Transverse colon (tissue), 4 donors: ENCODE measurements at regions not wholly inside any gene's neighbourhood (a gene's known extent, or its start where the extent isn't known, plus 50 kb on each side); places are given as distances from the start of the nearest gene placed in this dataset.

Experiments
- DNase-seq: peaks from one replicate; pipeline ENCODE4 v3.0.0-alpha.2; 2019
- H3K27ac ChIP-seq, 4 donors: fragments of 200-600 bp; sonication (generic); 2 replicates each; pipeline ENCODE4 v1.5.1; 2016 to 2018; ENCODE audit warnings: inconsistent platforms in 4 of 4
- H3K27me3 ChIP-seq: fragments of 200-600 bp; sonication (generic); 2 replicates; pipeline ENCODE4 v1.5.1; 2017; ENCODE audit warnings: inconsistent platforms
- H3K36me3 ChIP-seq, 4 donors: fragments of 200-600 bp; sonication (generic); 2 replicates each; pipeline ENCODE4 v1.5.1; 2017 to 2019; ENCODE audit warnings: inconsistent platforms in 4 of 4
- H3K4me1 ChIP-seq, 4 donors: fragments of 200-600 bp; sonication (generic); 2 replicates each; pipeline ENCODE4 v1.5.1; 2017 to 2020; ENCODE audit warnings: inconsistent platforms in 4 of 4
- H3K4me3 ChIP-seq, 4 donors: fragments of 200-600 bp; sonication (generic); 1 replicate in 1 of 4; 2 replicates in 3 of 4; pipeline versions ENCODE4 v1.5.1 to v1.6.1; 2017 to 2019; ENCODE audit warnings: inconsistent platforms in 4 of 4
- H3K9me3 ChIP-seq, 2 donors: fragments of 200-600 bp; sonication (generic); 2 replicates each; pipeline ENCODE4 v1.5.1; 2017 to 2019; ENCODE audit warnings: inconsistent platforms in 2 of 2
- EP300 ChIP-seq: sonication (generic); formaldehyde crosslinking; IDR thresholded peaks from one replicate; pipeline ENCODE4 v1.6.1; 2017; ENCODE audit warnings: antibody characterized with exemption, low read depth
- POLR2A ChIP-seq: fragments of 450-650 bp; IDR thresholded peaks from one replicate; pipeline ENCODE4 v1.6.1; 2016; ENCODE audit warnings: antibody characterized with exemption, mild to moderate bottlenecking, moderate library complexity
- POLR2AphosphoS5 ChIP-seq, 3 donors: sonication (generic); formaldehyde crosslinking; IDR thresholded peaks; one replicate each; pipeline ENCODE4 v1.6.1; 2016; ENCODE audit warnings: antibody characterized with exemption in 3 of 3
- WGBS, 2 donors: methylation state at CpG; one replicate each; pipeline ENCODE4 v1.1.5; 2018; ENCODE audit warnings: low coverage in 1 of 2; 5-methylcytosine and 5-hydroxymethylcytosine counted together
- in situ Hi-C, 4 donors: fragments of 200-750 bp; cut with MboI; loops; one replicate each; pipeline versions ENCODE4 v1.15.0 to v1.15.1; 2017; ENCODE audit warnings: low sequenced_read_pairs in 3 of 4, low pct_ligation_motif_present in 1 of 4, low pct_unique_long_range_greater_than_20kb in 1 of 4
- intact Hi-C: fragments of 100-400 bp; cut with DNase I; formaldehyde crosslinking; loops from one replicate; pipeline ENCODE4 v1.15.1; 2023; ENCODE audit warnings: low total_unique reads
- TF ChIP-seq, protein P1 (sequence below), 5 experiments: fragments of 200-600 bp in 3 of 5; fragments of 450-650 bp in 2 of 5; sonication (generic) in 3 of 5; IDR thresholded peaks; 1 replicate in 2 of 5; 2 replicates in 3 of 5; pipeline ENCODE4 v1.5.1; 2016 to 2017; ENCODE audit warnings: antibody characterized with exemption in 5 of 5, inconsistent platforms in 3 of 5, mild to moderate bottlenecking in 2 of 5, moderate library complexity in 1 of 5

DNA sequence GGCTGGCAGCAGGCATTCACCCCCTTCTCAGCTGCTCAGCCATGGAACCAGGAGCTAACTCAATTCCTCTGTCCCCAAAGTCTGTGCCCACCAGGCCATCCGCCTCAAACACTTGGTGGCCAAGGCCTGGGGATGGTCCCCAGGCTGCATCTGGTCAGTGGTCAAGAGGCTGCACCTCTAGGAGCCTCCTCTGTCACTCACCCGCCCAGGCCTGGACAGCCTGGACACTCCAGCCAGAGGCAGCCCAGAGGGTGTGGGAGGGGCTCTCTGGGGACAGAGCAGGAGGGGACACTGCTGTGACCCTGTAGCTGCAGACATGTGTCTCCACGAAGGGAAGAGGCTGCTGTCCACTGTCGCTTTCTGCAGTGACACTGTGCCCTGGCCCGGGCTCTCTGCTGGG is 416.6 kb upstream of the SULF2 start:
- Histone ChIP-seq H3K4me1 (no peaks in the 10 kb centered on the region), H3K9me3 (no peaks in the 10 kb centered on the region), H3K27me3 (no peaks in the 10 kb centered on the region), H3K27ac (no peak overlapping the region), H3K4me3 (no peak overlapping the region), H3K36me3 (no peaks in the 10 kb centered on the region)
- no peak for DNase-seq
- in situ Hi-C loops: no loop called here
- WGBS, 2 donors: 78% methylated on average over 5 of the region's 5 CpGs; no CpG with 5 or more reads in 1 of the 2 donors
- intact Hi-C loops: no loop called here
- TF ChIP-seq EP300 (no peak), POLR2AphosphoS5 (IDR thresholded peaks at IDR 0.05) (no peak), POLR2A (no peak)
- TF ChIP-seq, protein P1, sequence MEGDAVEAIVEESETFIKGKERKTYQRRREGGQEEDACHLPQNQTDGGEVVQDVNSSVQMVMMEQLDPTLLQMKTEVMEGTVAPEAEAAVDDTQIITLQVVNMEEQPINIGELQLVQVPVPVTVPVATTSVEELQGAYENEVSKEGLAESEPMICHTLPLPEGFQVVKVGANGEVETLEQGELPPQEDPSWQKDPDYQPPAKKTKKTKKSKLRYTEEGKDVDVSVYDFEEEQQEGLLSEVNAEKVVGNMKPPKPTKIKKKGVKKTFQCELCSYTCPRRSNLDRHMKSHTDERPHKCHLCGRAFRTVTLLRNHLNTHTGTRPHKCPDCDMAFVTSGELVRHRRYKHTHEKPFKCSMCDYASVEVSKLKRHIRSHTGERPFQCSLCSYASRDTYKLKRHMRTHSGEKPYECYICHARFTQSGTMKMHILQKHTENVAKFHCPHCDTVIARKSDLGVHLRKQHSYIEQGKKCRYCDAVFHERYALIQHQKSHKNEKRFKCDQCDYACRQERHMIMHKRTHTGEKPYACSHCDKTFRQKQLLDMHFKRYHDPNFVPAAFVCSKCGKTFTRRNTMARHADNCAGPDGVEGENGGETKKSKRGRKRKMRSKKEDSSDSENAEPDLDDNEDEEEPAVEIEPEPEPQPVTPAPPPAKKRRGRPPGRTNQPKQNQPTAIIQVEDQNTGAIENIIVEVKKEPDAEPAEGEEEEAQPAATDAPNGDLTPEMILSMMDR (IDR thresholded peaks at IDR 0.05): no peak

DNA sequence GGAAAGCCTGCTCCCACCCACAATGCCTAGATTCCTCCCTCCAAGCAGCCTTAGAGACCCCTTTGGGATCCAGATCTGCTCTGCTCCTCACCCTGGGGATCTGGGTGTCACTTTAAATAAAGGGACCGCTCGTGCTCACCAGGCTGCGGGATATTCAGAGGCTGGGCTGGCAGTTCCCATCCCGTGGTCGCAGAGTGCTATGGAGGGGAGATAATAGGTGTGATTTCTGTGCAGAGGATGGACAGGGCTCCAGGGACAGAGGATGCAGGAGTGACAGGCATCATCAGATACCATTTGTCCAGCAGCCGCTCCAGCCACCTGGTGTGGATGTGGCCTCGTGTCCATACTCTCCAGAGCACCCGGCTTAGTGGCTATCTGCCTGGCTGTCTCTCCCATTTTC is 415.9 kb upstream of the SULF2 start:
- H3K27ac ChIP-seq: no peak overlapping the region
- in situ Hi-C loops (no loop called here), intact Hi-C loops (no loop called here)
- no peak overlapping the region for H3K4me3 ChIP-seq
- DNase-seq: no peak
- no peaks in the 10 kb centered on the region for H3K4me1 ChIP-seq
- H3K36me3 ChIP-seq: no peaks in the 10 kb centered on the region
- no peaks in the 10 kb centered on the region for H3K9me3 ChIP-seq
- 90% methylated on average over 8 of the region's 8 CpGs; no CpG with 5 or more reads in 1 of the 2 donors for whole genome bisulfite sequencing, 2 donors
- H3K27me3 ChIP-seq: no peaks in the 10 kb centered on the region
- TF ChIP-seq, protein P1 (IDR thresholded peaks at IDR 0.05): no peak
- no peak for TF ChIP-seq POLR2AphosphoS5 (IDR thresholded peaks at IDR 0.05)
- TF ChIP-seq POLR2A: no peak
- TF ChIP-seq EP300: no peak

DNA sequence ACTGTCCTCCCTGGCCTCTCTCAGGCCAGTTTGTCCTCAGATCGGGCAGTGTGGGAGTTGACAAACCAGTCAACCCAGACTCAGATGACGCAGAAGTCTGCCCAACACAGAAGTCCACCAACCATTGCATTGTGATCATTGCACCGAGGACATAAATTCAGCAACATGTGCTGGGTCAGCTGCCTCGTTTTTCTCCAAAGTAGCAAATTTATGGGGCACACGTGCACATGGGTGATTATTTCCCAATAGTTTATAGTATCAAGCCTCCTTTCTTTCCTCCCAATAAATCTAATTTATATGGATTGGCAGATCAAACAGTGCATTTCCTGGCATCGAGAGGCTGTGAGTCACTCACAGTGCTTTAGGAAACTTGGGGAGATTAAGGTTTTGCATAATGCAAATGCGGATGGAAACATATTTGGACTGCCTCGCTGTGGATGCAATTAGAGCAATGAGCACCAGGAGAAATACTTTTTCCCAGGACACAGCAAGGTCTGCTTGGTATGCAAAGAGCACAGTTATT is 413.7 kb upstream of the SULF2 start:
- intact Hi-C loops: no loop called here
- no peaks in the 10 kb centered on the region for H3K9me3 ChIP-seq
- in situ Hi-C loops: no loop called here
- no peaks in the 10 kb centered on the region for H3K27me3 ChIP-seq
- no peak overlapping the region for H3K27ac ChIP-seq
- peak in 1 of 3 donors; percentile 41 for TF ChIP-seq POLR2AphosphoS5 (IDR thresholded peaks at IDR 0.05)
- TF ChIP-seq POLR2A: no peak
- DNase-seq: no peak
- H3K4me1 ChIP-seq: peaks cover 0 to 8% (median 0%) of the 10 kb centered on the region in 4 donors
- H3K4me3 ChIP-seq: no peak overlapping the region
- 54 to 59% methylated on average over 5 to 8 of the region's 8 CpGs for whole genome bisulfite sequencing, 2 donors
- no peaks in the 10 kb centered on the region for H3K36me3 ChIP-seq

DNA sequence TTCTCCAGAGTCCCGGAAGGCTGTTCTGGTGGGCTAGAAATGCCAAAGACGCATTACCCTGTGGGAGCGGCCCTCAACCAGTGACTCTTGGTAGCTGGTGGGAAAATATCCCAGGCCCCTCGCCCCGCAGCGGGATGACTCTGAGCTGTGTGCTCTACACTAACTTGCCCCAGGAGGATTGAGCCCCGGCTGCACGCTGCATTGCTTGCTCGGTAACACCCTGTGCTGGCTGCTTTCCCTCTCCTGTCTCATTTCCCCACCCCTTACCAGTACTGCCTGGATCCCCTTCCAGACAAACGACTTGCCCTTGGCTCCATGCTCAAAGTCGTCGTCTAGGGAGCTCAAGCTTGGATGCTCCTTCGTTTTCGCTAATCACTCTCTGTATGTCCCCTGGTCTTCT is 411.8 kb upstream of the SULF2 start:
- TF ChIP-seq EP300 (no peak), POLR2AphosphoS5 (IDR thresholded peaks at IDR 0.05) (no peak), POLR2A (no peak)
- TF ChIP-seq, protein P1 (IDR thresholded peaks at IDR 0.05): no peak
- H3K27ac ChIP-seq: no peak overlapping the region
- H3K27me3 ChIP-seq: no peaks in the 10 kb centered on the region
- intact Hi-C loops: no loop called here
- peaks cover 0 to 13% (median under 1%) of the 10 kb centered on the region in 4 donors for H3K4me1 ChIP-seq
- WGBS, 2 donors: 78 to 86% methylated on average over 5 to 14 of the region's 14 CpGs
- no peak overlapping the region for H3K4me3 ChIP-seq
- in situ Hi-C loops: no loop called here
- no peak for DNase-seq
- H3K36me3 ChIP-seq: no peaks in the 10 kb centered on the region
- no peaks in the 10 kb centered on the region for H3K9me3 ChIP-seq

DNA sequence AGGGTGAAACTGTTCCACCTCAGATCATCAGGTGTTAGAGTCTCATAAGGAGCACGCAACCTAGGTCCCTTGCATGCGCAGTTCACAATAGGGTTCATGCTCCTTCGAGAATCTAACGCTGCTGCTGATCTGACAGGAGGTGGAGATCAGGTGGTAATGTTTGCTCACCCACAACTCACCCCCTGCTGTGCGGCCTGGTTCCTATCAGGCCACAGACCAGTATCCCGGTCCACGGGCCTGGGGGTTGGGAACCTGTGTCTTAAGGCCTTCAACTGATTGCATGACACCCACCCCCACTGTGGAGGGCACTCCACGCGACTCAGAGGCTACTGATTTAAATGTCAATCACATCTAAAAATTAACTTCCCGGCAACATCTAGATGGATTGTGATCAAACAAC is 411.2 kb upstream of the SULF2 start:
- intact Hi-C loops: no loop called here
- H3K4me1 ChIP-seq: peaks cover 4 to 18% (median 5%) of the 10 kb centered on the region in 4 donors
- 78% methylated on average over 10 of the region's 10 CpGs; no CpG with 5 or more reads in 1 of the 2 donors for whole genome bisulfite sequencing, 2 donors
- H3K36me3 ChIP-seq: no peaks in the 10 kb centered on the region
- in situ Hi-C loops: no loop called here
- H3K9me3 ChIP-seq: no peaks in the 10 kb centered on the region
- no peaks in the 10 kb centered on the region for H3K27me3 ChIP-seq
- no peak overlapping the region for H3K27ac ChIP-seq
- no peak overlapping the region for H3K4me3 ChIP-seq
- TF ChIP-seq POLR2AphosphoS5 (IDR thresholded peaks at IDR 0.05): no peak
- TF ChIP-seq, protein P1 (IDR thresholded peaks at IDR 0.05): no peak
- no peak for DNase-seq
